DMS53 (cell line): ENCODE measurements at regions not wholly inside any gene's neighbourhood (a gene's known extent, or its start where the extent isn't known, plus 50 kb on each side); places are given as distances from the start of the nearest gene placed in this dataset.
"Not testable (repeated sequence)": the region's sequence is repeated elsewhere in the genome, so short reads cannot be mapped to it uniquely, and the experiment has no call there.

Source experiments
- DNase-seq: peaks from one replicate; lab custom pipeline; 2025; lab: John Stamatoyannopoulos, UW

DNA sequence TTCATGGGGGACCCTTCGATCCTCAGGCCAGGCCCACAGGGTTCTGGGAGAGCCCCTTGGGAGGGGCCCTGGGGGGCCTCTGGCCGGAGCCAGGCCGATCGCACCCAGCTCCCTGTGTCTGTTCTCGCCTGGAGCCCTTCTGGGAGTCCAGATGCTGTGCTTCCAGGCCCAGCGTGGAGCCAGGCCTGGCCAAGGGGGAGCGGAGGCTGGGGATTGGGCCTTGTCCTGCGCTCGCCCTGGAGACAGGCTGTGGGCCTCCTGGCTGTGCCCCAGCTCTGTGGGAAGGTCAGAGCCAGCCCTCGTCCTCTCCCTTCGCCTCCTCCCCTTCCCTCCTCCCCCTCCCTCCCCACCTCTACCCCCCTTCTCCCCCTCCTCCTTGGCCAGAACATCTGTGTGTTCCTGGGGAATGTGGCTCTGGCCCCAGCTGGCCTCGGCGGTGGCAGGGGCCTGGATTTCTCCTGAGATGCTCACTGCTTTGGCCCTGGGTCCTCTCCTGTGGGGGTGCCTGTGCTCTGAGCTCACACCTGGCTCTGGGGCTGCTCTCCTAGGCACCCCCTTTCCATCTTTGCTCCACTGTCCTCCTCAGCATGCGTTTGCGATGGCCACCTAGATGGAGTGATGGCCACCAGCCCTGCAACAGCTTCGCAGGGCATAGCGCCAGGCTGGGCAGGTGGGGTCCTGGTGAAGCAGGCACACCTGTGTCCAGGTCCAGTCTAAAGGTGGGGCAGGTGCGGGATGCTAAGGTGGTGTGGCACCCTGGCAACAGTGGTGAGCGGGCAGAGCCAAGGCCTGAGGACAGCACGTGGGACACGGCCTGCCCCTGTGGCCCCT, 90.6 kb upstream of the CIBAR2 start:
- peak; percentile 24 for DNase-seq

- peak; percentile 79 for DNase-seq
Measured at GRCh38 chr16:85203462-85203813, 91.2 kb upstream of the CIBAR2 start.

GRCh38 chr16:85204242-85205010, 92.2 kb upstream of the CIBAR2 start:
- no peak for DNase-seq

GRCh38 chr16:85205257-85205656, 93.0 kb upstream of the CIBAR2 start:
- DNase-seq = not testable (repeated sequence)

DNA sequence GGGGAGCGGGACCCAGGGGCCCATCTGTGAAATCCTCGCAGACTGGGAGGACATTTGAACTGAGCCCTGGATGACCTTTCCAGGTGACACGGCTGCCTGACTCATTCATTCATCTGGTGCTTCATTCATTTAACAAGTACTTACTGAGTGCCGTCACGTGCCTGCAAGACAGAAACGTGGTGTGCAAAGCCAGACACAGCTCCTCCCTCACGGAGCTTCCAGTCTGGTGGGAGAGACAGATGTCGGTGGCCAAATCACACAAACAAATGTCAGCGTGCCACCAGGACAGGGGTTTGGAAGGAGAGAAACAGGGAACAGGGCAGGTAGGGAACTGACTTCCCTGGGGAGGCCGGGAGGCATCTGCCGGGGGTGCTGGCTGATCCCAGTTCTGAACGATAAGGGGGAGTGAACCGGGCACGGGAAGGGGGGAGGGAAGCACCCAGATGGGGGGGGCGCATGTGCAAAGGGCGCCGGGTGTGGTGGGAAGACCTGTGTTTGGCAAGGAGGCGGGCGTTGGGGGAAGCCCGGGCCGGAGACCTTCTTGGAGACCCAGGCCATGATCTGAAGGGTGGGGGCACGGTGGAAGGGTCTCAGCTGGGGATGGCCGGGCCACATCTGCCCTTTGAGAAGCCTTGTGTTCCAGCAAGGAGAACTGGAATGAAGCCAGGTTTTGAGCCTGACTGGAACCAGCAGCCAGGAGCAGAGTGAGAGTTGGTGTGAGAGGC, 93.6 kb upstream of the CIBAR2 start:
- DNase-seq = peak; percentile 32

GRCh38 chr16:85206472-85207356, 94.4 kb upstream of the CIBAR2 start:
- no peak for DNase-seq

GRCh38 chr16:85207357-85207921, 95.2 kb upstream of the CIBAR2 start:
- no peak for DNase-seq

DNA sequence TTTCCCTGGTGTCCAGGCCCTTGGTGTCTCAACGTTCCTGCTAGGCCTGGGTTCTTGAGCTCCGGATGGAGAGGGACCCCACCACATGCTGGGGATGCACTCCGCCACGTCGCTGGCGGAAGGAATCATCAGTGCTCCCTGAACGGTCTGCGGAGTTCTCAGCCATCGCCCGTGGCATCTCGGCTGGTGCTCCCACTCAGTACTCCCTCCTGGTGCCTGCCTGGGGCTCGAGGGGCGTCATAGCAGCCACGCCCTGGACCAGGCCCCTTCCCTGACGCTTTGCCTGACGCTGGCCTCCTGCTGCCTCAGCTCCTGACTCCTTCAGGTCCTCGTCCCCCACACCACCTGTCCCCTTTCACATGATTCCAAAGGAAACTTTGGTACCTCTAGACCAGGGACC, 95.9 kb upstream of the CIBAR2 start:
- no peak for DNase-seq

- no peak for DNase-seq
Measured at GRCh38 chr16:85208643-85209520, 96.6 kb upstream of the CIBAR2 start.

GRCh38 chr16:85209526-85210121, 97.4 kb upstream of the CIBAR2 start:
- DNase-seq = no peak

DNA sequence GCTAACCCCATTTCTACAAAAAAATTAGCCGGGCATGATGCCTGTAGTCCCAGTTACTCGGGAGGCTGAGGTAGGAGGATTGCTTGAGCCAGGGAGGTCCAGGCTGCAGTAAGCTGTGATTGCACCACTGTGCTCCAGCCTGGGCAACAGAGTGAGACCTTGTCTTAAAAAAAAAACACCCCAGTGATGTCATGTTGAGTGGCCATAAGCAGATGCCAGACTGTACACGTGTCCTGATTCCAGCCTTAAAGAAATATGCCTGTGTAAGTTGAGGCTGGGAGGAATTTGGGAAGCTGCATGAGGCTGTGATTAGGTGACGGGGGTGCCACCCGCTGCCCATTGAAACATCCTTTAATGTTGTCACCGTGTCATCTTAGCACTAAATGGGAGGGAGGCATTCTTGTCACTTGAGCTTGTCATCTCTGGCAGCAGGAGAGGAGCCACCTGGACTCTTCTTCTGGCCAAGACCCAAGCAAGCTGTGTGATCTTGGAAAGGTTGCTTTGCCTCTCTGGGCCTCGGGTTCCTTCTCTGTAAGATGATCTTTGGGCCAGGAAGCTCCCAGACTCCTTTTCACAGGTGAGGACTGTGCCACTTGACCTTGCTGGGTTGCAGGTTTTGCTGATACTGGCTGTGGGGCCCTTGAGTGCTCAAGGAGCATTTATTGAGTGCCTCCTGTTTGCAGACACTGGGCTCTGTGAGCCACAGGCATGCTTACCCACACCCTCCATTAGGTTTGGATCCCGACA, 98.3 kb upstream of the CIBAR2 start:
- peak; percentile 21 for DNase-seq

DNA sequence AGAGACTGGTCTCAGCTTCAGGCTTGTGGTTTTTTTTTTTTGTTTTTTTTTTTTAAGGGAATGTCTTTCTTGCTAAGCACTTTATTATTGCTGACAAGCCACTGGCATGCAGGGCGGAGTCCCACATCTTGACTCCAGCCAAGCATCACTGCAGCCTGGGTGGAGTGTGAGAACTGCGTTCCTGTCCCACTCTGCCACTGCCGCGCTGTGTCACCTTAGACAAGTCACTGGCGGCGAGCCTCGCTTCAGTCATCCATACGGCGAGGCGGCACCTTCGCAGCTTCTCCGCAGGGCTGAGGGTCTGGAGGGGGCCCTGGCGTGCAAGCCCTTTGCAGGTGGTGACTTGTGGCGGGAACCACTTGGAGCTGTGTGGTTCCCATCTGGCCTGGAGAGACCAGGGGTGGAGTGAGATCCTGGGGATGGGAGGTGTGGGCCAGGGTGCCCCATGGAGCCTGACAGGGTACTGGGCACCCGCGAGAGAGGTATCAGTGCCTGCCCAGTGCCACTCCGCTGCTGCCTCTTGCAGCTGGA, 99.1 kb upstream of the CIBAR2 start:
- no peak for DNase-seq

- no peak for DNase-seq
Measured at GRCh38 chr16:85213926-85214675, 101.8 kb upstream of the CIBAR2 start.

DNA sequence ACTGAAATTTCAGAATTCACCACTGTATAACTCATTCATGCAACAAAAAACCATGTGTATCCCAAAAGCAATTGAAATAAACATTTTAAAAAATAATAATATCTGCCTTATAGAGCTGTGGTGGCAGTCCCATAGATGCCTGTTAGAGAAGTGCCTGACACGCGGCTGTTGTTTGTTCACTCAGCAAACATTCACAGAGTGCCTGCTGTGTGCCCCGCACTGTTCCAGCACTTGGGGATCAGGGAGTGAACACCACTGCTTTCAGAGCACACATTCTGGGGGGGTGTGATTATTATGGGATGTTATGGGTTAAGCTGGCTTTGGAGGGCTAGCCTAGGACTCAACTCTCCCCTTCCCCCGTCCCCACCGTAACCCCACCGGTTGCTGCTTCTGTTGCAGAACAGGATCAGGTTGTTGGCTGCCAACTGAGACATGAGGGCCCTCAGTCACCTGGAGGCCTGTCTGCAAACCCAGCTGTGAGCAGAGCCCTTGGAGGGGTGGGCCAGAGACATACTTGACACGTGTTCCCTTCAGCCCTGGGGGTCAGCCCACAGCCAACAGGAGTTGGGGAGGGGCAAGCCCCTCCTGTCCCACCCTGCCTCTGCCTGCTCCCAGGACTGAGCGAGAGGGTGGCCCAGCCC, 103.3 kb upstream of the CIBAR2 start:
- DNase-seq = no peak

GRCh38 chr16:85216522-85217375, 104.5 kb upstream of the CIBAR2 start:
- DNase-seq = no peak

GRCh38 chr16:85220125-85220839, 108.0 kb upstream of the CIBAR2 start:
- DNase-seq = peak; percentile 79
